Effector memory CD8-positive, alpha-beta T cell (primary cell): ENCODE measurements at regions not wholly inside any gene's neighbourhood (a gene's known extent, or its start where the extent isn't known, plus 50 kb on each side); places are given as distances from the start of the nearest gene placed in this dataset.
"Not testable (repeated sequence)": the region's sequence is repeated elsewhere in the genome, so short reads cannot be mapped to it uniquely, and the experiment has no call there.

Experiments used
- ATAC-seq: fragments of 150-1000 bp; cut with Tn5 transposase; replicated peaks from 2 replicates; pipeline ENCODE4 v1.10.0; 2021; ENCODE audit warnings: mild to moderate bottlenecking, moderate library complexity
- DNase-seq, 3 experiments: peaks; one replicate each; pipeline ENCODE4 v3.0.0; 2021
- H3K27ac Mint-ChIP-seq, 2 donors: one replicate each; pipeline ENCODE4 v1.8.0; 2022; ENCODE audit warnings: mild to moderate bottlenecking in 2 of 2, mixed read lengths in 2 of 2, moderate library complexity in 2 of 2
- H3K27me3 Mint-ChIP-seq, 2 donors: one replicate each; pipeline ENCODE4 v1.8.0; 2022; ENCODE audit warnings: mixed read lengths in 2 of 2
- H3K36me3 Mint-ChIP-seq: one replicate; pipeline ENCODE4 v1.8.0; 2022; ENCODE audit warnings: mild to moderate bottlenecking, moderate library complexity, mixed read lengths; ENCODE audit not compliant: insufficient read depth
- H3K4me1 Mint-ChIP-seq, 2 donors: one replicate each; pipeline ENCODE4 v1.8.0; 2022; ENCODE audit warnings: low read depth in 2 of 2, mixed read lengths in 2 of 2
- H3K4me3 Mint-ChIP-seq, 2 donors: one replicate each; pipeline ENCODE4 v1.8.0; 2022; ENCODE audit warnings: mild to moderate bottlenecking in 2 of 2, mixed read lengths in 2 of 2, moderate library complexity in 2 of 2
- H3K9me3 Mint-ChIP-seq, 2 donors: one replicate each; pipeline ENCODE4 v1.8.0; 2022; ENCODE audit warnings: mixed read lengths in 2 of 2

DNA sequence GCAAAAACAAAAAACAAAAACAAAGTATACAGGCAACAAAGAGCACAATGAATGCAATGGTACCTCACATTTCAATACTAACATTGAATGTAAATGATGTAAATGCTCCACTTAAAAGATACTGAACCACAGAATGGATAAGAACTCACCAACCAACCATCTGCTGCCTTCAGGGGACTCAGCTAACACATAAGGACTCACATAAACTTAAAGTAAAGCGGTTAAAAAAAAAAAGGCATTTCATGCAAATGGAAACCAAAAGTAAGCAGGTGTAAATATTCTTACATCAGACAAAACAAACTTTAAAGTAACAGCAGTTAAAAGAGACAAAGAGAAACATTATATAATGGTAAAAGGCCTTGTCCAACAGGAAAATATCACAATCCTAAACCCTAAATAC lies 156.1 kb downstream of the LTN1 start:
- H3K9me3 Mint-ChIP-seq, H3K27me3 Mint-ChIP-seq, DNase-seq: not testable (repeated sequence)
- peak overlapping the region; percentile 89 to 93 for H3K27ac Mint-ChIP-seq
- peaks cover 52 to 62% of the 10 kb centered on the region in 2 donors for H3K4me1 Mint-ChIP-seq
- peak overlapping the region; percentile 83 to 84 for H3K4me3 Mint-ChIP-seq
- peaks cover 16% of the 10 kb centered on the region for H3K36me3 Mint-ChIP-seq
- ATAC-seq, result peak; percentile 52

DNA sequence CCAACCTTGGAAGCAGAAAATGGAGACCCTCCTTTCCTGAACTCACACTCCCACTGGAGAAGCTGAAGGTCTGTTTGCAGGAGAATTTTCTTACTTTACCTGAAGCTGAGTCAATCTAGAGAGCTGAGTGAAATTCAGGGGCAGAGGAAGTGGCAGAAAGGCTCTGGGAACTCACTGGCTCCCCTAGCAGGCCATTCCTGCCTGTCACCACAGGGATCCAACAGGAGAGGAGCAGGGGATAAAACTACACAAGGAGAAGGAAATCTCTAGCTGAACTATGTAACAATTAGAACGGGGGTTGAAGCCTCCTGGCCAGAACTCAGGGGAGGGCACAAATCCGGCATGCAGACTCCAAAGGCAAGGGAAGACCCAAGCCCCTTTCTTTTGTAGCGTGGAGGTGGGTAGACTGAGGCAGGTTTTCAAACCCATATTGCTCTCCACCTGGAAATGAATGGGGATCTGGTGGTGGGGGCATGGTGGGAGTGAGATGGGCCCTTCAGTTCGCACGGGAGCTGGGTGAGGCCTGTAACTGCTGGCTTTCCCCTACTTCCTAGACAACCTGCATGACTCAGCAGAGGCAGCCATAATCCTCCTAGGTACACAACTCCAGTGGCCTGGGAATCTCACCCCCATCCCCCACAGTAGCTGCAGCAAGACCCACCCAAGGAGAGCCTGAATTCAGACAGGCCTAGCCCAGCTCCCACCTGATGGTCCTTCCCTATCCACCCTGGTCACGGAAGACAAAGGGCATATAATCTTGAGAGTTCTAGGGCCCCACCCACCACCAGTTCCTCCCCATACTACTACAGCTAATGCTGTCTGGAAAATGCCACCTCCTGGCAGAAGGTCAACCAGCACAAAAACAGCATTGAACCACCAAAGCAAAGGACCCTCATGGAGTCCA lies 158.1 kb downstream of the LTN1 start:
- Mint-ChIP-seq H3K27ac (peak overlapping the region; percentile 89 to 93), H3K9me3 (peaks cover 0 to 1% of the 10 kb centered on the region in 2 donors), H3K4me1 (peaks cover 57 to 80% of the 10 kb centered on the region in 2 donors), H3K4me3 (peak overlapping the region; percentile 83 to 84), H3K36me3 (peaks cover 16% of the 10 kb centered on the region), H3K27me3 (no peaks in the 10 kb centered on the region)
- no peak for ATAC-seq
- DNase-seq, result no peak

GRCh38 chr21:28833609-28834008 lies 159.1 kb downstream of the LTN1 start:
- H3K36me3 Mint-ChIP-seq, result peaks cover 16% of the 10 kb centered on the region
- H3K27me3 Mint-ChIP-seq, result no peaks in the 10 kb centered on the region
- peaks cover 57 to 84% of the 10 kb centered on the region in 2 donors for H3K4me1 Mint-ChIP-seq
- no peak for DNase-seq
- peak overlapping the region; percentile 83 to 84 for H3K4me3 Mint-ChIP-seq
- peak overlapping the region; percentile 89 to 93 for H3K27ac Mint-ChIP-seq
- ATAC-seq, result no peak
- peaks cover 0 to 1% of the 10 kb centered on the region in 2 donors for H3K9me3 Mint-ChIP-seq

GRCh38 chr21:28833182-28833581 lies 159.5 kb downstream of the LTN1 start:
- Mint-ChIP-seq H3K36me3 (peaks cover 15% of the 10 kb centered on the region), H3K4me3 (peak overlapping the region; percentile 31 to 84), H3K27me3 (no peaks in the 10 kb centered on the region), H3K4me1 (peaks cover 57 to 84% of the 10 kb centered on the region in 2 donors), H3K9me3 (peaks cover 0 to 1% of the 10 kb centered on the region in 2 donors), H3K27ac (peak overlapping the region; percentile 89 to 93)
- ATAC-seq (no peak), DNase-seq (no peak)

GRCh38 chr21:28832715-28833061 lies 160.0 kb downstream of the LTN1 start:
- DNase-seq (no peak), ATAC-seq (peak; percentile 28)
- H3K4me1 Mint-ChIP-seq, result peaks cover 56 to 84% of the 10 kb centered on the region in 2 donors
- peaks cover 0 to 1% of the 10 kb centered on the region in 2 donors for H3K9me3 Mint-ChIP-seq
- H3K27me3 Mint-ChIP-seq, result no peaks in the 10 kb centered on the region
- H3K4me3 Mint-ChIP-seq, result peak overlapping the region; percentile 29 to 84
- H3K27ac Mint-ChIP-seq, result peak overlapping the region; percentile 89 to 93
- H3K36me3 Mint-ChIP-seq, result peaks cover 12% of the 10 kb centered on the region

GRCh38 chr21:28832013-28832714 lies 160.5 kb downstream of the LTN1 start:
- H3K36me3 Mint-ChIP-seq, result peaks cover 12% of the 10 kb centered on the region
- H3K27ac Mint-ChIP-seq, result peak overlapping the region; percentile 89 to 93
- DNase-seq (peak; percentile 11 to 40 (median 12)), ATAC-seq (peak; percentile 91)
- peaks cover 0 to 1% of the 10 kb centered on the region in 2 donors for H3K9me3 Mint-ChIP-seq
- no peaks in the 10 kb centered on the region for H3K27me3 Mint-ChIP-seq
- H3K4me3 Mint-ChIP-seq, result peak overlapping the region; percentile 29 to 84
- peaks cover 56 to 84% of the 10 kb centered on the region in 2 donors for H3K4me1 Mint-ChIP-seq

- H3K27me3 Mint-ChIP-seq, result no peaks in the 10 kb centered on the region
- peaks cover 4% of the 10 kb centered on the region for H3K36me3 Mint-ChIP-seq
- peaks cover 0 to 1% of the 10 kb centered on the region in 2 donors for H3K9me3 Mint-ChIP-seq
- peaks cover 38 to 82% of the 10 kb centered on the region in 2 donors for H3K4me1 Mint-ChIP-seq
- ATAC-seq (no peak), DNase-seq (no peak)
- no peak overlapping the region for H3K4me3 Mint-ChIP-seq
- H3K27ac Mint-ChIP-seq, result peak overlapping the region in 1 of 2 donors; percentile 89
Measured at GRCh38 chr21:28828981-28829380, 163.7 kb downstream of the LTN1 start.

- ATAC-seq, result no peak
Measured at GRCh38 chr21:28828021-28828420, 164.7 kb downstream of the LTN1 start.

GRCh38 chr21:28827422-28827821 lies 165.3 kb downstream of the LTN1 start:
- peak overlapping the region in 1 of 2 donors; percentile 44 for H3K27ac Mint-ChIP-seq
- H3K9me3 Mint-ChIP-seq, result peaks cover 0 to 1% of the 10 kb centered on the region in 2 donors
- no peaks in the 10 kb centered on the region for H3K36me3 Mint-ChIP-seq
- ATAC-seq (no peak), DNase-seq (no peak)
- peaks cover 24 to 66% of the 10 kb centered on the region in 2 donors for H3K4me1 Mint-ChIP-seq
- H3K4me3 Mint-ChIP-seq, result no peak overlapping the region
- no peaks in the 10 kb centered on the region for H3K27me3 Mint-ChIP-seq

More at GRCh38 chr21:28828021-28828420, 164.7 kb downstream of the LTN1 start:
- Mint-ChIP-seq H3K4me1 (peaks cover 28 to 72% of the 10 kb centered on the region in 2 donors), H3K27ac (peak overlapping the region in 1 of 2 donors; percentile 44), H3K9me3 (peaks cover 0 to 1% of the 10 kb centered on the region in 2 donors), H3K4me3 (no peak overlapping the region), H3K36me3 (peaks cover 2% of the 10 kb centered on the region), H3K27me3 (no peaks in the 10 kb centered on the region)
- DNase-seq, result no peak

GRCh38 chr21:28826569-28826968 lies 166.1 kb downstream of the LTN1 start:
- Mint-ChIP-seq H3K36me3 (no peaks in the 10 kb centered on the region), H3K4me3 (no peak overlapping the region), H3K4me1 (peaks cover 23 to 60% of the 10 kb centered on the region in 2 donors), H3K27me3 (no peaks in the 10 kb centered on the region), H3K27ac (peak overlapping the region in 1 of 2 donors; percentile 44), H3K9me3 (peaks cover 0 to 1% of the 10 kb centered on the region in 2 donors)
- no peak for DNase-seq
- no peak for ATAC-seq

DNA sequence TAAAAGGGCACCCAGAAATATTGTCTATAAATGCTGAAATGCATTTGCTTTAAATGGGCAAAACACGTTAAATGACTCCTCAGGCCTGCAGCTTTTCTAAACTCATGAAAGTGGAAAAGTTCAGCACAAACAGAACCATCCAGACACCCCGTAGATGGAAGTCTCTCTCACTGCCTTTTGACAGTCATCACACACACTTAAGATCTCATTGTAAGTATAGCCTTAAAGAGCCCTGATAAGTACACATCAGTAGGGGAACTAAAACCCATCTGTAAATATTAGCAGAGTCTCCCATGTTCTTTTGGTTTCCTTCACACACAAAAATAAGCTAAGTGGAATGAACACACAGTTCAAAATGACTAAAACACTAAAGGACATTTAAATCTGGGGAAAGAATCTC lies 166.7 kb downstream of the LTN1 start:
- H3K9me3 Mint-ChIP-seq, result peaks cover 0 to 1% of the 10 kb centered on the region in 2 donors
- peak overlapping the region in 1 of 2 donors; percentile 68 for H3K27ac Mint-ChIP-seq

GRCh38 chr21:28823429-28823828 lies 169.2 kb downstream of the LTN1 start:
- DNase-seq, result no peak

More for the DNA sequence above, 166.7 kb downstream of the LTN1 start:
- no peak overlapping the region for H3K4me3 Mint-ChIP-seq
- DNase-seq, result no peak
- no peak for ATAC-seq
- peaks cover 23 to 61% of the 10 kb centered on the region in 2 donors for H3K4me1 Mint-ChIP-seq
- no peaks in the 10 kb centered on the region for H3K27me3 Mint-ChIP-seq
- peaks cover 4% of the 10 kb centered on the region for H3K36me3 Mint-ChIP-seq

GRCh38 chr21:28822486-28823335 lies 170.0 kb downstream of the LTN1 start:
- Mint-ChIP-seq H3K4me3 (no peak overlapping the region), H3K27me3 (no peaks in the 10 kb centered on the region), H3K36me3 (peaks cover 20% of the 10 kb centered on the region), H3K27ac (no peak overlapping the region), H3K4me1 (peaks cover 15 to 51% of the 10 kb centered on the region in 2 donors), H3K9me3 (no peaks in the 10 kb centered on the region)
- no peak for DNase-seq
- no peak for ATAC-seq

More at GRCh38 chr21:28823429-28823828, 169.2 kb downstream of the LTN1 start:
- ATAC-seq, result no peak
- Mint-ChIP-seq H3K27ac (no peak overlapping the region), H3K4me3 (no peak overlapping the region), H3K4me1 (peaks cover 18 to 54% of the 10 kb centered on the region in 2 donors), H3K36me3 (peaks cover 20% of the 10 kb centered on the region), H3K9me3 (no peaks in the 10 kb centered on the region), H3K27me3 (no peaks in the 10 kb centered on the region)
